ENCODE measurements at regions not wholly inside any gene's neighbourhood (a gene's known extent, or its start where the extent isn't known, plus 50 kb on each side); places are given as distances from the start of the nearest gene placed in this dataset.

DNA sequence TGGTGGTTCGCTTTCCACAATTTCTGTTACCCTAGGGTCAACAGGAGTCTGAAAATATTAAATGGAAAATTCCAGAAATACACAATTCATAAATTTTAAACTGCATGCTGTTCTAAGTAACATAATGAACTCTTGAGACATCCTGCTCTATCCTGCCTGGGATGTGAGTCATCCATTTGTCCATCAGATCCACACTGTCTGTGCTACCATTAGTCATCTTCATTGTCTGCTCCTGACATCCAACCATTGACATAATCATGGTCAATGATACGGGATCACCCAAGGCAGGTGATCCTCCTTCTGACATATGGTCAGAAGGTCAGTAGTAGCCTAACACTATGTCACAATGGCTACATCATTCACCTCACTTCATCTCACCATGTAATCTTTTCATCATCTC is 276.7 kb upstream of the KIF2A start:
- no peak for DNase-seq (ENCODE audit: extremely low read depth in 1 of 11, low read depth in 9 of 11, low spot score in 4 of 11)

DNA sequence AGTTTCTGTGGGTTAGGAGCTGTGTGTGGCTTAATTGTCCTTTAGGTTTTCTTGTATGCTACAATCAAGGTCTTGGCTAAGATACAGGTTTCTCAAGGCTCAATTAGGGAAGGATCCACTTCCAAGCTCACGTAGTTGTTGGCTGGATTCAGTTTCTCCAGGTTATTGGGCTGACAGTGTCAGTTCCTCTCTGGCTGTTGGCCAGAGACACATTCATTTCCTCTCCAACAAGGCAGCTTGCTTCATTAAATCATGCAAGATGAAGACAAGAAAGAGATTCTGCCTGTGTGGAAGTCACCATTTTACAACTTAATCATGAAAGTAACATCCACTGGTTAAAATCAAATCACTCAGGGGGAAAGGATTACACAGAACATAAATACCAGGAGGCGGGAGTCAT is 275.7 kb upstream of the KIF2A start:
- DNase-seq (ENCODE audit: extremely low read depth in 1 of 11, low read depth in 9 of 11, low spot score in 4 of 11) = no peak

DNA sequence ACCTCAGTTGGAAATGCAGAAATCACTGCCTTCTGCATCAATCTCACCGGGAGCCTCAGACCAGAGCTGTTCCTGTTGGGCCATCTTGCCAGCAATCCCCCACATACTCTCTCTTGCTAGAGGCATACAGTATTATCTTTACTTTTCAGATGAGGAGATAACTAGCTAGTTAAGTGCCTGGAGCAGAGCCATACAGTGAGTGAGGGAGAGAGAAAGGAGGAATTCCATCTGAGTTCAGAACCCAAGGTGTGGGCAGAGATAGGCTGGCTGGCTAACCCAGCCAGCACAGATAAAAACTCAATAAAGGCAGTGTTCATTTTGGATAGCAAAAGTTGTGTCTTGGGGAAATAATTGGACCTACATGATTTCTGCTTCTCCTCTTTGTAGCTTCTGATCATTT is 268.0 kb upstream of the KIF2A start:
- no peak for DNase-seq (ENCODE audit: extremely low read depth in 1 of 11, low read depth in 9 of 11, low spot score in 4 of 11)

DNA sequence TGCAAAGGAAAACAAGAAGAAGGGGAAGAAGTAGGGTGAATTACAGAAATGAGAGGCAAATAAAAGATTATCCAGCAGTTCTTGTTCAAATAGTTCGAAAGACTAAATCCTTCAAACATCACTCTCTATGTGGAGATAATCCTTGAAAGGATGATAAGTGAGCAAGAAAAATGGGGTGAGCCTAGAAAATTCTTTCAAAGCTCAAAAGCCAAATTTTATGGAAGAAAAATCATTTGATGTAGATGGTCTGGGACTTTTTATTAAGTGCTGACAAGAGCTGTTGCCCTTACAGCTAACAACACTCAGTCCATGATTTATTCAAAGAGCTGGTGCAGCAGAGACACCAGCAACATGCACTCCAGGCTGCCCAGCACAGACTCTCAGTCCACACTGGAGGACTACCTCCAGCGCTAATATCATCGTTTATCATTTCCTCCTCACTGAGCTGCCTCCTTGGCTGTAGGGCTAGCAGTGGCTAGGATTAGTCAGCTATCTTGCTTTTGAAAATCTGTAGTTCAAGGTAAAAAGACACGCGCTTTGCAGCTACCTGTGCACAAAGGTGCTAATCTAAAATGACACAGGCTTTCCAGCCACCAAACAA is 264.8 kb upstream of the KIF2A start:
- no peak for DNase-seq (ENCODE audit: extremely low read depth in 1 of 11, low read depth in 9 of 11, low spot score in 4 of 11)

DNA sequence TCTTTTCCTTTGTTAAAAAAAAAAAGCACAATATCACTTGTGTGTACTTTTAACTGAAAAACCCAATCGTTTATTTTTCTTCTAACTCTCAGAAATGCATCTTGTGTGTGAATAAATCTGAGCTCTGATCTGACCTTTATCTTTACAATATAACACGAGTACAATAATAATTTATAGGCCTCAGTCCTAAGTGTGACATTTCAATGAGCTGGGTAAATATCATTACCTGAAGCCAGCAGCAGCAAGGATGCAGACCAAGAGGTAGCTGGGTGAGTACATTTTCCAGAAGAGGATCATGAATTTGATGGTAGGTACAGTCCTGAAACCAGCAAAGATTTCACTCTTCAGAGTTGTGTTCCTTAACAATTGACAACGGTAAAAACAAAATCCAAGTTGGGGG is 264.0 kb upstream of the KIF2A start:
- no peak for DNase-seq (ENCODE audit: extremely low read depth in 1 of 11, low read depth in 9 of 11, low spot score in 4 of 11)

DNA sequence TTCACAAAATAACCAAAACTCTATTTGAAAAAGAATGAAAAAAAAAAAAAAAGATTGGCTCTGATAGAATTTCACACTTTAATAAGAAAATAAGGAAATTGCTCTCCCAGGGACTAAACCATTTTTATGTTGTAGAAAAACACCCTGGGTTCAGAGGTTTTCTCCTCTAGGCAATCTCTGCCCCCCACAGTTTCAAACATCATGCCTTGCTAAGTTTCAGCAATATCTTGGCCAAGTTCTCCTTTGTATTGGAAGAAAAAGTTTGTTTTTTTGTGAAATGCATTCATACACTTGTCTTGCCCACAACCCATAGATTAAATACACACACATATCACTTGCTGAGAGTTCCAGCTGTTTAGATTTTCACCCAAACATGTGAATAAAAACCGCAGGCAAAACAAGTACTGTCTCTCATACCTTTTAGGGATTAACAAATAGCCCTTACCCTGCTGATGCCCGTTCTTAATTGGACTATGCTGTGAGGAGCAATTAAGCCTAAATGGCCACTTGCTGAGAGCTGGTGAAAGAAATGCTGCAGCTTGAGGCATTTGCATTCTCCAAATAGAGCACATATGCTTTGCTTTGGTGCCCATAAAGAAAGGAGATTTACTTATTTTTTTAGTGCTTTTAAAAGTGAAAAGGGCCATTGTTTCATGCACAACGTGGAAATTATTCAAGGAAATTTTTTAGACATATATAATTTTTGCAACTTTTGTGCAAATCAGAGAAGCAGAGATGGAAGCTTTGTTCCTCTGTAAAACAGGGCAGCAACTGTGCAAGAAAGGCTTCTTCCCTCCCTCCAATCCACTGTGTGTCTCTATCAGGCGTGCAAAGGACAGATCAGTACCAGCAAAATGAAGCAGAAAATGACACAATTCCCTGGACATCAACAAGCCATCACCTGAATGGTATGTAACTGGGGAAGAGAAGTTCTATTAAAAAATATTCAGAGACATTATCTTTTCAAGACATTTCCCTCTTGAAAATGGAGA is 262.4 kb upstream of the KIF2A start:
- DNase-seq (ENCODE audit: extremely low read depth in 1 of 11, low read depth in 9 of 11, low spot score in 4 of 11) = no peak

DNA sequence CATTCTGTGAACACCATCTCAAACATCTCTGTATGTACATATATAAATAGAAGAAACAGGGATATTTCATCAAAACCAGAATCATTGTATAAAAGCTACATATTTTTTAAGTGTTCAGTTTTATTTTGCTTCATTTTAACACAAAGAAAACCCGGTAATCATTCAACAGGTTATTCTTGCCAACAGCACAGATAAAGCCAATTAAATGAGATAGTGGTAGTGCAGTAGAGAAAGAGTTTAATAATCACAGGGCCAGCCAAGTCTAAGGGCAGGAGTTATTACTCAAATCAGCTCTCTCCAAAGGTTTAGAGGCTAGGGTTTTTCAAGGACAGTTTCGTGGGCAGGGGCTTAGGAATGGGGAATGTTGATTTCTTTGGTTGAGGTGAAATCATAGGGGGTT is 261.0 kb upstream of the KIF2A start:
- DNase-seq (ENCODE audit: extremely low read depth in 1 of 11, low read depth in 9 of 11, low spot score in 4 of 11) = no peak

DNA sequence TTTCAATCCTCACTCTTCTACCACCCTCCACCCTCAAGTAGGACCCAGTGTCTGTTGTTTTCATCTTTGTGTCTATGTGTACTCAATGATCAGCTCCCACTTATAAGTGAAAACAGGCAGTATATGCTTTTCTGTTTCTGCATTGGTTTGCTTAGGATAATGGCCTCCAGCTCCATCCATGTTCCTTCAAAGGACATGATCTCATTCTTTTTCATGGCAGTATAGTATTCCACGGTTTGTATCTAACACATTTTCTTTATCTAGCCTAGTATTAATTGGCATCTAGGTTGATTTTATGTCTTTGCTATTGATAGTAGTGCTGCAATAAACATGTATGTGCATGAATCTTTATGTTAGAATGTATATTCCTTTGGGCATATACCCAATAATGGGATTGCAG is 259.8 kb upstream of the KIF2A start:
- DNase-seq (ENCODE audit: extremely low read depth in 1 of 11, low read depth in 9 of 11, low spot score in 4 of 11) = no peak

DNA sequence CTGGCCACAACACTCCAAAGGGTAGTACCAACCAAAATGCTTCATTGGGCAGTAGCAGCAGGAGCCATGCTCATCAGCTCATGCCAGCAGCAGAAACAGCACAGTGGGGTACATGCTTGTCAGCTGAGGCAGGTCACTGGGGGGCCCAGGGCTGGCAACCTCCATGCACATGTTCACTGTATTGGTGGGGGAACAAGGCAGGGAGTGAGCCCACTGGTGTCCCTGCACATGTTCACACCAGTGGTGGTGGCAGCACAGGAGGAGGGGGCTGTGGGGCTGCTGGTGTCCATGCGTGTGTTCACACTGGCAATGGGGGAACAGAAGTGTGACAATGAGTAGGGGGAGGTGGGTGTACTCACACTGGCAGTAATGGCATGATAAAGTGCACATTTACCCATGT is 254.3 kb upstream of the KIF2A start:
- DNase-seq (ENCODE audit: extremely low read depth in 1 of 11, low read depth in 9 of 11, low spot score in 4 of 11) = no peak

GRCh38 chr5:62059960-62060359 is 246.0 kb upstream of the KIF2A start:
- no peak for DNase-seq (ENCODE audit: extremely low read depth in 1 of 11, low read depth in 9 of 11, low spot score in 4 of 11)

DNA sequence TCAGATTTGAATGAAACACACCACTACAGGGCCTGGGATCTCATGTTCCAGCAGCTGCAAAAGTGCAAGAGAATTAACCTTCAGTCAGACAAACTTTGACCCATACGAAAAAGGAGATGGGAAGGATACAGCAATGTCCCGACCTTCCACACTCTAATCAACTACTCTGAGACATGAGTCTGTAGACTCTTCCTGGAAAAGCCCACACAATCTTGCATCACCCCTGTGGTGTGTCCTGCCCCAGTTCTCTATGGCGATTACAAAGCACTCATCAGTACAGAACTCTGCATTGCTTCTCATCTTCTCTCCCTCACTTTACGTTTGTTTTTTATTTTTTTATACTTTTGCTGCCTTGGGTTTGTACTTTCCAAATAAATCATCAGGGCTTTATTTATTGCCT is 241.0 kb upstream of the KIF2A start:
- no peak for DNase-seq (ENCODE audit: extremely low read depth in 1 of 11, low read depth in 9 of 11, low spot score in 4 of 11)

DNA sequence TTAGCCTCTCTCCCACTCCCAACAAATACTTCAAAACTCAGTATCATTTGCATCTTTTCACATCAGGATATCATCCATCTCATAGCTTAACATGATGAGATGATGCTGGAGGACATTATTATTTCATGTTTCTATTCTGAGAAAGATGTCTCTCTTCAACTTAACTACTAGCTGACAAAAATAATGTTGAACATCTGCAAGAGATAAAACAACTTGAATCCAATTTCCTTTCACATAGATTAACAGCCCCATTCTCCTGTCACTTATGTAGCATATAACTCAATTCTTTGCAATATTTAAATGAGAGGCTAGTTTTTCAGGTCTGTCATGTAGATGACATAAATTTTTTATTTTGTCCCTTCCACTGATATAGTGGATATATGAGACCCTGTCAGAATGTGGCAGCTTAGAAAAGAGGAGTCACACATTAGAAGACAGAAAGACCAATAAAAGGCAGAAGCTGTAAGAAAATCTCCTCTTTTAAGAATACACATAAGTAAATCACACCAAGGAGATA is 239.2 kb upstream of the KIF2A start:
- DNase-seq (ENCODE audit: extremely low read depth in 1 of 11, low read depth in 9 of 11, low spot score in 4 of 11) = peak in 10 of 11 donors; percentile 7 to 64 (median 42)

- DNase-seq (ENCODE audit: extremely low read depth in 1 of 11, low read depth in 9 of 11, low spot score in 4 of 11) = no peak
Measured at GRCh38 chr5:62068554-62068953, 237.5 kb upstream of the KIF2A start.

GRCh38 chr5:62077387-62077786 is 228.6 kb upstream of the KIF2A start:
- no peak for DNase-seq (ENCODE audit: extremely low read depth in 1 of 11, low read depth in 9 of 11, low spot score in 4 of 11)

- no peak for DNase-seq (ENCODE audit: extremely low read depth in 1 of 11, low read depth in 9 of 11, low spot score in 4 of 11)
Measured at GRCh38 chr5:62077823-62078550, 228.0 kb upstream of the KIF2A start.

DNA sequence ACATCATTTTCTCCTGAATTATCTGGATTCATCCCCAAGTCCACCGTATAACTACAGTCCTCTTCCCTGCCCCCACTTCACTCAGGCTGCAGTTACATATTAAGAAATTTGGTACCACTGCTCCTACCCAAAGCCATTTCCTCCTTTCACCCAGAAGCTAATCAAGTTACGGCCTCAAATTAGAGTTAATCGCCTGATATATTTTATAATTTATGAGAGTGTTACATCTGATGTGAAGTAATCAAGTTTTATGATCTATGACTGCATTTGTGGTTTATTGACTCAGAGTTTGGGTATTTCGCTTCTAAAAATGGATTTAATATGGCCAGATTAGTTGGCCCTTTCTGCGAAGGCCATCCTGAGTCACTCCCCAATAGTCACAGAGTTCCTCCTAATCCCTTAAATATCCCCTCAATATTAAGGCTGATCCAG is 223.6 kb upstream of the KIF2A start:
- DNase-seq (ENCODE audit: extremely low read depth in 1 of 11, low read depth in 9 of 11, low spot score in 4 of 11) = no peak

DNA sequence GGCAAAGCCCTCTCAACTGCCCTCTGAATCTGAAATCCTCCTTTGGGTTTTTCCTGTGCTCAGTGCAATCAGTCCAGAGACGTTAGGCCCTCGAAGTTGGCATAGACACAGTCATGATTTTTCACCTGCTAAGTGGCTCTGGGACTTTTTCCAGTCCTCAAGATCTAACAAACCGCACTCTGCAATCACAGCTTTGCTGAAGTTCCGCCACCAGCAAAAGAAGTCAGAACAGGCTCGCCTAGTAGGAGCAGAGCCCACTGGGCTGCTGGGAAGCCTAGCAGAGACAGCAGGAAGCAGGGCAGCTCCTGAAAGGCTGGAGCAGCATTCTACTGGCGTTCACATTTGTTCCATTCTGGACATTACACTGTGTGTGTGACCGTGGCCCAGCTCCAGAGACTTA is 222.8 kb upstream of the KIF2A start:
- no peak for DNase-seq (ENCODE audit: extremely low read depth in 1 of 11, low read depth in 9 of 11, low spot score in 4 of 11)

- no peak for DNase-seq (ENCODE audit: extremely low read depth in 1 of 11, low read depth in 9 of 11, low spot score in 4 of 11)
Measured at GRCh38 chr5:62083661-62084060, 222.3 kb upstream of the KIF2A start.

DNA sequence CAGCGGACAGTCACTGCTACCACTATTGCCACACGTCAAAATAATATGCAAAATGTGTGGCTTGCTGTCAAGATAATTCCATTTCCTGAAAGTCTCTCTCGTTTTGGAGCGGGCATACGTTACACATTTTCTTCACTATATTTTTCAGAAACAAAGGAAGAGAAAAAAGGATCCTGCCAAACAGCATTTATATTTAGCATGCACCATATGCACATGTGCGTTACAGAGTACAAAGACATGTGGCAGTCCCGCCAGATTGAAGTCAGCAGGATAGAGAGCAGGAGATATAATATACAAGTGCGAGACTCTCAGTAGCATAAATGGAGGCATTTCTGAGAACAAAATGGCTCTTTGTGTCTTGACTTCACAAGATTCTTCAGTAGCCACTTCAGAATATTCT is 221.6 kb upstream of the KIF2A start:
- DNase-seq (ENCODE audit: extremely low read depth in 1 of 11, low read depth in 9 of 11, low spot score in 4 of 11) = no peak

DNA sequence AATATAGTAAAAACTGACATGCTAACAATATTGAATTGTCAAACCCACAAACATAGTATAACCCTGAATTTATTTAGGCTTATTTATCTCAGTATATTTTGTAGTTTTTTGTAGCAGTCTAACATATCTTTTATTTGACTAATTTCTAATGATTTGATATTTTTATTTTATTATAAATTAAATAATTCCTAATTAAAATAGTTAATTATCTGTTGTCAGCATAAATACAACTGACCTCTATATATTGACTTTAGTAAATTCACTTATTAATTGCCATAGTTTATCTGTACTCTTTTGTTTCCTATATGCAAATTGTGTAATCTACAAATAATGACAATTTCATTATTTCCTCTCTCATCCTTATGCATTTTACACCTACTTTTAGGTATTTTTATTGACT is 215.1 kb upstream of the KIF2A start:
- DNase-seq (ENCODE audit: extremely low read depth in 1 of 11, low read depth in 9 of 11, low spot score in 4 of 11) = no peak

Data from renal cortex interstitium (tissue), 11 donors.